Activated gamma-delta T cell treated with anti-CD3 and anti-CD28 coated beads, Interleukin-2, amount 50 U/mL, for 16 hours (primary cell): ENCODE measurements at regions not wholly inside any gene's neighbourhood (a gene's known extent, or its start where the extent isn't known, plus 50 kb on each side); places are given as distances from the start of the nearest gene placed in this dataset.
"Not testable (repeated sequence)": the region's sequence is repeated elsewhere in the genome, so short reads cannot be mapped to it uniquely, and the experiment has no call there.

Source experiments
- DNase-seq: peaks from one replicate; pipeline ENCODE4 v3.0.0-alpha.2; 2020; ENCODE audit warnings: low read depth

DNA sequence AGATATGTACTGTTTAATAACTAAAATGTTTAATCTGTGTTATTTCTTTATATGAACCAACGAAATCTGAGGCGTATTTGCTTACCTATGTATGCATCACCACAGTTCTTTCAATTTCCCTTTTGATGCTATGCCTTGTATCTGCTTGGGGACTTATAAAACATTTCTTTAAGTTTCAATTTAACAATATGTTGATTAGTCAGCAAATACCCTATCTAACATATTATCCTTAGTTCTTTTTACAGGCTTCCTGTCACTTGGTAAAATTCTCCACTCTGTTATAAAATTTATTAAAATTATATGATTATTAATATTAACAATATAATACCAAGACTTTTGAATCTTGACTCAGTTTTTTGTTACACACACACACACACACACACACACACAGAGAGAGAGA, 174.3 kb downstream of the CPS1 start:
- no peak for DNase-seq

DNA sequence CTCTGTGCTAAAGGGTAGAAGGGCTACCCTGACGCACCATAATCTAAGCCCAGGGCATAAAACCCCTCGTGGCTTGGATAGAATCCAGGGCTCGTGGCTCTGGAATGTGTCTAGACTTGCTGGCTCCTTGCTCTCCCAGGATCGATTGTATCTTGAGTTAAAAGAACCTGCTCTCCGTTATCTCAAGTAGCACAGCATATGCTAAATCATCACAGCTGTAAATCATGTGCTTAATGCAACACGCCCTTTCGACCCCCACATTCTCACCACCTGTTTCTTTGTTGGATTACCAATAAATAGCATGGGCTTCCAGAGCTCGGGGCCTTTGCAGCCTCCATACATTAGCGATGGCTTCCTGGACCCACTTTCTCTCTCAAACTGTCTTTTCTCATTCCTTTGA, 190.4 kb downstream of the CPS1 start:
- not testable (repeated sequence) for DNase-seq

DNA sequence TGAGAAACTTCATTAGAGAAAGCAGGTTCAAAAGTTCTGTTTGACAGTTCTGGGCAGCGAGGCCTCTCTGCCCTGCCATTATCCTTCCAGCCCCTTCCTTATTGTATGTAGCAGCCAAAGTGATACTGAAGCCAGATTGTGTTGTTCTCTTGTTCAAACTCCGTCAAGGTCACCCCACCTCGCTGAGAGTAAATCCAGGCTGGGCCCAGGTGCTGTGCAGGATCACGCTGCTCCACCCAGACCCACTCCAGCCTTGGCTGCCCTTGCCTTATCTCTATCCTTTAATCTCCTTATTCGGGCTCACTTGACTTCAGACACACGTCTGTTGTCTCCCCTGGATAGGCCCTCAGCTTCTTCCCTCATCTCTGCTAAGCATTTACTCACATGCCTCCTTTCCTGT, 196.1 kb downstream of the CPS1 start:
- no peak for DNase-seq

DNA sequence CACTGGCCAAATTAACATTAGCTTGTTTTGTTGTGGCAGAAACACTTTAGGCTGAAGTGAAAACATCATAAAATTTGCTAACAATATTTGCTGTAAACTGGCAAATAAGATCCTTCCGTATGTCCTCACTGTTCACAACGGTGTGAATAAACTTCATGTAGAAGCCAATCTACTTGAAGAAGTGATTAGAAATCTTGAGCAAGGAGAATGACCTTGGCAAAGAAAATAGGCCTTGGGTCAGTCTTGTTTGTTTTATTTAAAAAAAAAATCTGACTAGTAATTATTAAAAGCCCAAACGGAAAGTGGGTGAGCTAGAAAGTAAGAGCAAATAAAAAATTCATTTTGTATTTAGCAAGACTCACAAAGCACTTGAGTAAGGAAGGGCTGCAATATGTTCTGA, 197.0 kb downstream of the CPS1 start:
- no peak for DNase-seq

DNA sequence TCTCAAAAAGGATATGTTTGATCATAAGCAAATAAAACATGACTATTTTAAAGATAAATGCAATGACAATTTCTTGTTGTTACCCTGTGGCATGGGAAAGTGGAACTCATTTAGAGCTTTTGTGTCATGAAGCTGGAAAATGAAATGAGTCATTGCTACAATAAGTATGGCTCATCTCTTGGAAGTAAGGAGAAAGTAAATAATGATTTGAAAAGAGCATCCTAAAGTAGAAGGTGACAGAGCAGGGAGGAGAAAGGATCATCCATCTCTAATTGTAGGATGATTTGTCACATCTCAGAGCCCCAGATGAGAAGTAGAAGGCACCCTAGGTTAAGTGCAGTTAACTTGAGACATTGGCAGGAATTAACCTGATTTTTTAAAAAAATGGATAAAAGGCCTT, 200.5 kb downstream of the CPS1 start:
- DNase-seq = no peak

DNA sequence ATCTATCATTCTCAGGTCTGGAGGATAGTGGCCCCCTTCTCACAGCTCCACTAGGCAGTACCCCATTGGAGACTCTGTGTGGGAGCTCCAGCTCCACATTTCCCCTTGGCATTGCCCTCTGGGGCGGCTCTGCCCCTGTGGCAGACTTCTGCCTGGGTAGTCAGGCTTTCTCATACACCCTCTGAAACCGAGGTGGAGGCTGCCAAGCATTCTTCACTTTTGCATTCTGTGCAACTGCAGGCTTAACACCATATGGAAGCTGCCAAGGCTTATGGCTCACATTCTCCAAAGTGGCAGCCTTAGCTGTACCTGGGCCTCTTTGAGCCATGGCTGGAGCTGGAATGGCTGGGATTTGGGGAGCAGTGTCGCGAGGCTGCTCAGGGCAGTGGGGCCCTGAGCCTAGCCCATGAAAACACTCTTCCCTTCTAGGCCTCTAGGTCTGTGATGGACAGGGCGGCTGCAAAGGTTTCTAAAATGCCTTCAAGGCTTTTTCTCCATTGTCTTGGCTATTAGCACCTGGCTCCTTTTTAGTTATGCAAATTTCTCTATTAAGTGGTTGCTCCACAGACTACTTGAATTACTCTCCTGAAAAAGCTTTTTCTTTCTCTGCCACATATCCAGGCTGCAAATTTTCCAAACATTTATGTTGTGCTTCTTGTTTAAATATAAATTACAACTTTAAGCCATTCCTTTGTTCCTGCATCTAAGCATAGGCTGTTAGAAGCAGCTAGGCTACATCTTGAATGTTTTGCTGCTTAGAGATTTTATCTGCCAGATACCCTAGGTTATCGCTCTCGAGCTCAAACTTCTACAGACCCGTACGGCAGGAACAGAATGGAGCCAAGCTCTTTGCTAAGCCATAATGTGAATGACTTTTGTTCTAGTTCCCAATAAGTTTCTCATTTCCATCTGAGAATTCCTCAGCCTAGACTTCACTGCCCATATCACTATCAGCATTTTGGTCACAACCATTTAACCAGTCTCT, 206.5 kb downstream of the CPS1 start:
- no peak for DNase-seq

DNA sequence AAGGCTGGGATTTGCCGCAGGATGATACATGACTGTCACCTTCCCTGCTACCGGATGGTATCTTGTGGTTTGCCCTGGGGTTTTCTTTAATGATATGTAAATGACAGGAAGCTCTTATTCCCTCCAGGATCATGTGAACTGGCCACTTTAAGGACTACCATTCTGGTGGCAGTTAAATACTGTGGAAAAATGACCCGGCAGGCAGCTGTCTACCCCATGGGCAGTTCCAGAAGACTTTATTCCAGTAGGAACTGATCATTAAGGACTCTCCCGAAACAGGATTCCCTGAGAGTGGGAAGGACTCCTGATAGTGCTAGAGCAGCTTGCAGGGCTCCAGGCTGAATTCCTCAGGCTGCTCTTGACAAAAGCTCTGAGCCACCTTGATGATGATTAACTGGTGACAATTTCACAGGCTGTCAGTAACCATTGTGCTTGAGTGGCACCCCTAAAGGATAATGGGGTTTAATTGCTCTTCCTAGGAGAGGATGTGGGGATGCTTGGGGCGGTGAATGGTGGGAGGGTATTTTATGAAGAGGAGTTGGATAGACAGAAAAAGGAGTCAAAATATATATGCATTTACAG, 212.0 kb downstream of the CPS1 start:
- DNase-seq = no peak

DNA sequence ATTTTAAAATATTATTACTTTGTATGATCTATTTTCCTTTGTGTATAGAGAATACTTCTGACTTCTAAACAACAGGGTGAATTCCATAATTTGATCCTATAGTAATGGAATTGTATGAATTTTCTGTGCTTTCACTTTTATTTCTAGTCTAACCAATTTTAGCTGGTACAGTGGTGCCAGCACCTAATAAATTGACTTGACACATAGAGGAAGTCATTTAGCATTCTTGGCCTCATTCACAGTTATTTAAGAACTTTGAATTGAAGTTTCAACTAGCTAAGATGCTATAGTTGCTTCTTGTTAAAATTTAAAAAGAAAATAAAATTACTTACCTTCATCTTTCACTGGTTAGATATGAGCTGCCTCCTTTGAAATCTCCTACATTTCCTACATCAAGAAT, 220.4 kb downstream of the CPS1 start:
- no peak for DNase-seq

DNA sequence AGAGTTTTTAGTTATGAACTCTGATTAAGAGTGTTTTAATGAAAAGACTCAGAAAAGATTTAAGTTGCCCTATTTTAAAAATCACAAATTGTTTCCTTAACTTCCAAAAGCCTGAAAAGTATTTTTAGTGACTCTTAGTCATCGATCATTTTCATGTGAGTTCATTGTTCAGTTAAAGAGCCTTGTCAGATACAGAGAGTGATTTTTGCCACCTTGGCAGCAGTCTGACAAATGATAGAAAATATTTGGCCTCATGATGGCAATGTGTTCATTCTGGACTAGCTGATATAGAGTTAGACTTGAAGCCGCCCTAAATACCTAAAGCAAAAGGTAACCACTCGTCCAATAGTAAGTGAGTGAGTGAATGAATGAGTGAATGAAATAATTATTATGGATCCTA, 225.8 kb downstream of the CPS1 start:
- no peak for DNase-seq

DNA sequence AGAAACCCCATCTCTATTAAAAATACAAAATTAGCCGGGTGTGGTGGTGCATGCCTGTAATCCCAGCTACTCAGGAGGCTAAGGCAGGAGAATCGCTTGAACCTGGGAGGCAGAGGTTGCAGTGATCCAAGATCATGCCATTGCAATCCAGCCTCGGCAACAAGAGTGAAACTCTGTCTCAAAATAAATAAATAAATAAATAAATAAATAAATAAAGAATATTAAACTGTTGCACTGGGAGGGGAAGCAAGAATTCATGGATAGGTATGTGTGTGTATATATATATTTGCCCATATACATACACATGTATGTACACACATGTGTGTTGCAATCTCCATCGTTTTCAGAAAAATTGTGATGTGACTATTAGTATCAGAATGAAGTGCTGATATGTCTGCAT, 231.4 kb downstream of the CPS1 start:
- DNase-seq = not testable (repeated sequence)

DNA sequence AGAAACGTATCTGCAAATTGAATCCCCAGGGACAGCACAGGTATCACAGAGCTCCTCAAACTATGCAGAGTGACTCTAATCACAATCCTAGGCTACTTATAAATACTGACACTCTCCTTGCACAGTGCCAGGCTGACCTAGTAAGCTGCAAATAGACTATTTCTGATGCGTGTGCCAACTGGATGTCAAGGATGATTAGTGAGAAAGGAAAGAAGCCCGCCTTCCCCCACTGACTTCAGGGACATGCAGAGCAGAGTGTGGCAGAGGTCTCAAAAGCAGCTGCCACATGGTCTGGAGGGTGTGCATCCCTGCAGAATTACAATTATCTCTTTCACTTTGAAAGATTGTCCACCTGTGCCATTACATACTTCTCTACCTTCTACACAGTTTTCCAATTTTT, 235.6 kb downstream of the CPS1 start:
- no peak for DNase-seq

DNA sequence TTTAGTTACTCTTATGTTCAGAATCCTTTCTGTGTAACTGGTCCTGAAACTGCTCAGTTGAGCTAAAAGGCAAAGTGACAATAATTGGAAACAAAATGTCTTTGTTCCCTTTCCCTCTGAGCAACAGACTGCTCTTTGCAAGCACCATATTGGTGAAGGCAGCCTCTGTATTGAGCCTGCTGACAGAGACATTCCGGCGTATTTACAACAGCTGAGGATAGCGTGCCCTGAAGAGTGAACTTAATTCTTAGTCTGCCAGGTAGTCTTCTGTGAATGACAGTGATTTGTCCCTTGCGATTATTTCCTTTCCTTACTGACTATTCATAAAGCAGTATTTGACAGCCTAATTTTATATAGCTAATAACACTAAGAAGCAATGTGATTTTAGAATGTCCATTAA, 239.1 kb downstream of the CPS1 start:
- no peak for DNase-seq

DNA sequence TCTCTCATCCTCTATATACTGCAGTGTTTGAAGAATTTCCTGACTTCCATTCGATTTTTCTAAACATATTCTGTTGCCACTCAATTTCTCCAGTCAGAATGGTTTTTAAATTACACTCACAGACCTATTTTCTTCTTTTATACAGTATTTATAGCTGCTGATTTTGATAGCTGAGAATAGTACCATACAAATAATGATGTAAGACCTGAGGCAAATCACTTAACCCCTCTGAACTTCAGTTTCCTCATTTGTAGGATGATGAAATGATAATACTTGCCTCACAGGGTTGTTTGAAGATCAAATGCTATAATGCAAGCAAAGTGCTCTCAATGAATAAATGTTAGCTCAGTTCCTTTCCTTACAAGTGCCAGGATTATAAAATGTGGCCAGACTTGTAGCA, 241.8 kb downstream of the CPS1 start:
- DNase-seq = no peak

DNA sequence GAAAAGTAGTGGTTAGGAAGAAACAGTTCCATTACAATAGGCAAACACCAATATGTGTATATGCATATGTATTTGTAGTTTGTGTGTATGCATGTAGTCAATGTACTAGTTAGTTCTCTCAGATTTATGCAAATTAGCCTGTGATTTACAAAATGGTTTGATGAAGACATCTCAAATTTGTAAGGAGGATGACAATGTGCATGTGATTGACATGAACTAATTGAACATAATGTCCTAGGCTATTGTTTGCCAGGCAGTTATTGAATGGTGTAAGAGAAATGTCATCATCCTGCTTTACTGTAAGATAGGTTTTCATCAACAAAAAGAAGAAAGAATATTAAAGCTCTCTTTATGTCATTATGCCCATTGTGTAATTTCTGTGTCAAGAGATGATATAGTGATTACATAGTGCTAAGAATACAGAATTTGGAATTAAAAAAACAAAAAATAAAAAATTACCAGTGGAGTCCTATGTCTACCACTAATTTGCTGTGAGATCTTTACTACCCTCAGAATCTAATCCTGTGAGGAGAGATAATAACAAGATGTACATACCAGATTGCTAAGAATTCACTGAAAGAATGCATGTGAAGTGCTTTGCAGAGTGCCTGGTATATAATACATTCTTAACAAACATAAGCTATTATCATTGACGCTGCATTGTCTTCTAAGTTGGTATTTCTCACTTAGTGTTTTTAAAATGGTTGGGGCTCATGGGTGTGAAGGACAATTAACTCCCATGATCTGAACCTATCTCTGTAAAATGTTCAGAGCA, 258.0 kb downstream of the CPS1 start:
- DNase-seq = no peak

DNA sequence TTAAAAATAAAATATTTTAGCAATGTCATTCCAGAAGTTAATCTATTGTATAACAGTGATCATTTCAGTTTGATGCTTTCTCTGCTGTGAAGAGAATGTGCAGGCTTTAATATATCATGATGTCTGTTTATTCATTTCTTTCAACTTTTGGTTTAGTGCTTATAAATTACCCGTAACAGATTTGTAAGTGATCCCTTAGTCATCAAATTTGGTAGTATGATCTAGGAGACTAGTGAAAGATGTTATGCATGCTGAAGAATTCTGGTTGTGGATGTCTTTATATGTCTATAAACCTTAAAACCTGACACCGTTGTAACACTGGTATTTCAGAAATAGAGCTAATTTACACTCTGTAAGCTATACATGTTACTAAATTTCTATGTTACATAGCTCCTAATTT, 260.4 kb downstream of the CPS1 start:
- DNase-seq = no peak

DNA sequence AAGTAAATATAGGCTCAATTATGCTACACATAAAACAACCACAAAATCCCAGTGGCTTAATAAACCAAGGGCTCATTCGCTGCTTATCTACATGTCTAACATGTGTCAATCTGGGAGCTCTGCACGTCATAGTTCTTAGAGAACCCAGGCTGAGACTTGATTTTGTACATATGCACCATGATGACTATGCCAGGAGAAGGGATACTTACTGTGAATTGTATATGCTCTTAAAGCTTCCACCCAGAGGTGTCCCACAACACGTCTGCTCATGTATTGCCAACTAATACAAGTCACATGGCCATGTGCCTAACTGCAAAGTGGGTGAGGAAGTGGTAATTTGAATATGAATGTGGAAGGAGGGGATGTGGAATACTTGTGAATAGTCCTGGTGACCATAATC, 262.1 kb downstream of the CPS1 start:
- no peak for DNase-seq

DNA sequence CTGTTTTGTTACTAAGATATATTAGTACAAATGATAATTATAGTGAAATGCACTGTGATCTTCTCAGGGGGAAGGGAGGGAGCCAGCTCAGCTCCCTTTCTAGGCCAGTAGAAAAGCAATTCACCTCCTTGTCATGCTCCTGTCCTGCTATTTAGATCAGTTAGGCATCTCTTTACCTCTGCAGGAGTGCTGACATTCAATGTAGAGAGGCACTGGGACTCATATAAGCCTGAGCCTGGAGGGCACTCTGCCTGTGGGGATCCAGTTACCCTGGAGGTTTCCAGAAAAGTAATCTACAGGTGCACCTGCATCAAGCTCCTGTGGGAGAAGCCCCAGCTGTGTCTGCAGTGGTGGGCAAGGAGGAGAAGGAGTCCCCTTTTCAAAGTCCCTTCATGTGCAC, 277.0 kb downstream of the CPS1 start:
- no peak for DNase-seq

DNA sequence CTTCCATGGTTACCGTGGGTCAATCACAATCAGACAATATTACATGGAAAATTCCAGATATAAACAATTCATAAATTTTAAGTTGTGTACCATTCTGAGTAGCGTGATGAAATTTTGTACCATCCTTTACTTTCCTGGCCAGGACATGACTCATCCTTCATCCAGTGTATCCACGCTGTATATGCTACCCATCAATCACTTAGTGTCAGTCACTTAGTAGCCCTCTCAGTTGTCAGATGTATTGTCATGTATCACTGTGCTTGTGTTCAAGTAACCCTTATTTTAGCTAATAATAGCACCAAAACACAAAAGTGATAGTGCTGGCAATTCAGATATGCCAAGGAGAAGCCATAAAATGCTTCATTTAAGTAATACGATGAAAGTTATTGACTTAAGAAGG, 282.6 kb downstream of the CPS1 start:
- no peak for DNase-seq

DNA sequence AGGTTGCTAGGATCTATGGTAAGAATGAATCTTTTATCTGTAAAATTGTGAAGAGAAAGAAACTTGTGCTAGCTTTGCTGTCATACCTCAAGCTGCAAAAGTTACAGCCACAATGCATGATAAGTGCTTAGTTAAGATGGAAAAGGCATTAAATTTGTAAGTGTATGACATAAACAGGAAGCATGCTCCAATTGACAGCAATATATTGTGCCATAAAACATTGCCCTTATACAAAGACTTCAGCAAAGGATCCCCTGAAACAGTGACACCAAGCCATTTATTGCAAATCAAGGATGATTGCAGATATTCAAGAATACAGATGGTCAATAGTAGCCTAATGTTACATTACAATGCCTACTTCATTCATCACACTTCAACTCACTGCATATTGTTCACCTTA, 283.1 kb downstream of the CPS1 start:
- no peak for DNase-seq

DNA sequence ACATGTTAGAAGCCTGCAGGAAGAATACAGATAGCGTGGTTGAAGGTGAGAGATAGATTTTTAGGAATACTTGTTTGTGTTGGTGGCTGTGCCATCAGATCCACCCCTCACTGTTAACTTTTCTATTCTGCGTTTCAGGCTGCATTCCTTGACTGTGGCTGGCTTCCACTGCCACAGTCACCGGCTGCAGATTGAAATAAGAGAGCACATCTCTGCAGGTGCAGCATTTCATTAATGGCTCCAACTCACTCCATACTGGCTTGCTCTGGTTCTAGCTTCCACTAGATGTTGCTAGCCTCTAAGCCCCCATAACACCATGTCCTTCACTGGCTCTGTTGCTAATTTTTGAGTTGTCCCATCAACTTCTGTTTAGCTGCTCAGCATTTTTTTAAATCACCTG, 286.5 kb downstream of the CPS1 start:
- DNase-seq = no peak

DNA sequence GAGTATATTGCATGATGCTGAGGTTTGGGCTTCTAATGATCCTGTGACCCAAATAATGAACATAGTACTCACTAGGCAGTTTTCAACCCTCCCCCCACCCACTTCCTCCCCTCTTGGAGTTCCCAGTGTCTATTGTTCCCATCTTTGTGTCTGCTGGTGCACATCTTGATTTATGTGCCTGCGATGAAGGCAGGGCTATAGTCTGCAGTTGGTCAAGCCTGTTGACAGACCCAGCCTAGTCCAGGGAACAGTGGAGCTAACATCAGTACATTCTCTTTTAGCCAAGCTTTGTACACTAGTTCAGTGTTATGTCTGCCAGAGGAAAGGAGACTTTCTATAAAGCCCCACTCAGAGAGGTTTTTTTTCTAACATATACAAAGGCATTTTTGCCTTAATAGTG, 287.6 kb downstream of the CPS1 start:
- DNase-seq = no peak

DNA sequence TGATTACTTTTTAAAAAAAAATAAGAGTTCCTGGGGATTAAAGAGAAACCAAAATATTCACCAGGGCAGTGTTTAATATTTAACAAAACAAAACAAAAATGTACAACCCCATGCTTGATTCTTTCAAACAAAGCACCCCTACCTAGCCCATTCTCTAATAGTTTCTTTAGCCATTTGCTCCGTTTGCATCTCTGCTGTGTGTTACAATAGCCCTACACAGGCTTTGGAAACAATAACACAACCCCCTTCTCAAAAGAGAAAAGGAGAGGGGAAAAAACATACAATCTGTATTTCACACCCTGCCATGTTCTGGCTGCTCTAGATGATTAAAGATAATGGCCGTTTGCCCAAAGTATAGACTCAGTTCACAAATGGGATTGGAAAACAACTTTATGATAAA, 302.9 kb downstream of the CPS1 start:
- no peak for DNase-seq

DNA sequence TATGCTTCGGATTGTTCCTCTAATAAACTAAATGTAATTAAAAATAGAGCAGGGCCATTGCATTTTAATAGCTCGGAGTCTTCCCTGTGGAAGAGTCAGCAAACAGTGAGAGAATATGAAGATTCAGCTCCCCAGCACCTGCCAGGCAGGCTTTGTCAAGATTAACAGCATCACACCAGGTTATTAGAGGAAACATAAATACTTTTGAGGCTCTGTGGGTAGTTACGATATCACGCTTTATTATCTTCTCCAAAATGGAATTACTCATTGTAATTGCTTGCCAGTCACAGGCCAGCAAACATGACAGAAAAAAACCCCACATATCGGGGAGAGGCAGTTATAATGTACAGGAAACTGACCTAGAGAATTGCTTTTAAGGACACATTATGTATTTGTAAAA, 303.9 kb downstream of the CPS1 start:
- DNase-seq = no peak
